Stomach (tissue), 4 donors: ENCODE measurements at regions not wholly inside any gene's neighbourhood (a gene's known extent, or its start where the extent isn't known, plus 50 kb on each side); places are given as distances from the start of the nearest gene placed in this dataset.

Source experiments
- EP300 ChIP-seq: sonication (generic); formaldehyde crosslinking; IDR thresholded peaks from one replicate; pipeline ENCODE4 v1.6.1; 2017; ENCODE audit warnings: antibody characterized with exemption
- POLR2A ChIP-seq, 4 donors: fragments of 450-650 bp; IDR thresholded peaks; one replicate each; pipeline ENCODE4 v1.6.1; 2016; ENCODE audit warnings: antibody characterized with exemption in 4 of 4, control low read depth in 2 of 4, mild to moderate bottlenecking in 1 of 4, moderate library complexity in 1 of 4
- POLR2AphosphoS5 ChIP-seq, 3 donors: sonication (generic); formaldehyde crosslinking; IDR thresholded peaks; one replicate each; pipeline ENCODE4 v1.6.1; 2016; ENCODE audit warnings: antibody characterized with exemption in 3 of 3
- TF ChIP-seq, protein P1 (sequence below), 7 experiments: fragments of 450-650 bp in 4 of 7; fragments of 200-600 bp in 3 of 7; sonication (generic) in 3 of 7; IDR thresholded peaks; one replicate each; pipeline ENCODE4 v1.5.1; 2016 to 2019; ENCODE audit warnings: antibody characterized with exemption in 7 of 7, control low read depth in 2 of 7, mild to moderate bottlenecking in 1 of 7

DNA sequence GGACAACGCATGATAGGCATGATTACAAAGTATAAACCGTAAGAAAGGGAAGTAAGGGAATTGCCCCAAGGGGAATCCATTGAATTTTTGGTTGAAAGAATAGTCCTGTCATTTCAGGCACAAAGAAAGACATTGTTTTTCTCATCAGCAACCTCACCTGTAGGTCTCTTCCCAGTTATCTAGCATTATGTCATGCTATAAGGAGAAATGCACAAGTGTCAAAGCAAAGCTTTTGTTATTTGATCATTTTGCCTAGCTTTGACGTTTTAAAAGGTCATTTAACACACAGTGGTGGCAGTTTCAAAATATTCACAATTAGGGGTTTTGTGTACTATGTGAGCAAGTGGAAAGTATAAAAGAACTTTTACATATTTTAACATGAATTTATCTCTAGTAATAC lies 796.2 kb upstream of the MIR17HG start:
- no peak for TF ChIP-seq POLR2A (IDR thresholded peaks at IDR 0.05)
- TF ChIP-seq, protein P1, sequence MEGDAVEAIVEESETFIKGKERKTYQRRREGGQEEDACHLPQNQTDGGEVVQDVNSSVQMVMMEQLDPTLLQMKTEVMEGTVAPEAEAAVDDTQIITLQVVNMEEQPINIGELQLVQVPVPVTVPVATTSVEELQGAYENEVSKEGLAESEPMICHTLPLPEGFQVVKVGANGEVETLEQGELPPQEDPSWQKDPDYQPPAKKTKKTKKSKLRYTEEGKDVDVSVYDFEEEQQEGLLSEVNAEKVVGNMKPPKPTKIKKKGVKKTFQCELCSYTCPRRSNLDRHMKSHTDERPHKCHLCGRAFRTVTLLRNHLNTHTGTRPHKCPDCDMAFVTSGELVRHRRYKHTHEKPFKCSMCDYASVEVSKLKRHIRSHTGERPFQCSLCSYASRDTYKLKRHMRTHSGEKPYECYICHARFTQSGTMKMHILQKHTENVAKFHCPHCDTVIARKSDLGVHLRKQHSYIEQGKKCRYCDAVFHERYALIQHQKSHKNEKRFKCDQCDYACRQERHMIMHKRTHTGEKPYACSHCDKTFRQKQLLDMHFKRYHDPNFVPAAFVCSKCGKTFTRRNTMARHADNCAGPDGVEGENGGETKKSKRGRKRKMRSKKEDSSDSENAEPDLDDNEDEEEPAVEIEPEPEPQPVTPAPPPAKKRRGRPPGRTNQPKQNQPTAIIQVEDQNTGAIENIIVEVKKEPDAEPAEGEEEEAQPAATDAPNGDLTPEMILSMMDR (IDR thresholded peaks at IDR 0.05) = no peak
- TF ChIP-seq POLR2AphosphoS5 (IDR thresholded peaks at IDR 0.05) = no peak
- no peak for TF ChIP-seq EP300
